ENCODE measurements at regions not wholly inside any gene's neighbourhood (a gene's known extent, or its start where the extent isn't known, plus 50 kb on each side); places are given as distances from the start of the nearest gene placed in this dataset.

DNA sequence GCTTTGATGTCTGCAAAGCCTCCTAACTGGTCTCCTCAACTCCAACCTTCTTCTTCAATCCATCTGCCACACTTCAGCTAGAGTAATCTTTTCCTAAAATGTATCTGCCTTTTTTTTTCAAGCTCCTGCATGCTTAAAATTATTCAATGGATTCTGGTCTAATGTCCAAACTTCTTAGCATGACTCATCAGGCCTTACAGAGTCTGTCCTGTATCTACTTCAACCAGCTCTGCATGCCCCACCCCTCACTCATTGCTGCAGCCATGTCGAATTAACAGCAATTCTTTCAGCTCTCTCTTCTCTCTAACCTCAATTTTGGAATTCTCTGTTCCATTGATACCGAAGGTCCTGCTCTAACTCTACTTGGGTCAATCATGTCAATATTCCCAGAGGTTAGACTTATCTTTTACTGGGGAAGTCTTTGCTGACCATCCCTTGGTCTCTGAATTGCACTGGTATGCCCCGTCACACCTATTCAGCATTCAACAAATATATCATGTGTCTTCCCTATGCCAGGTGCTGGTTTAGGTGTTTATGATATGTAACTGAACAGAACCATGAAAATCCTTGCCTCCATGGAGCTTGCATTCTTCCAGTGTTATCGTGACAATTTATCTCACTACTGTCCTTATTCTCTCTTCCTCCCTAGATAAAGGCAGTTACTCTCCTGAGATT, 88.5 kb upstream of the NANOGP8 start:
- H3K27me3 ChIP-seq: no peaks in the 10 kb centered on the region
- no peak overlapping the region for H3K4me3 ChIP-seq
- no peak overlapping the region for H3K27ac ChIP-seq
- intact Hi-C loops (cut with DNase I): no loop called here
- no peaks in the 10 kb centered on the region for H3K36me3 ChIP-seq
- ATAC-seq (no peak), DNase-seq (no peak)
- H3K4me1 ChIP-seq: no peaks in the 10 kb centered on the region
- H3K9me3 ChIP-seq: no peaks in the 10 kb centered on the region
- TF ChIP-seq, protein P1, sequence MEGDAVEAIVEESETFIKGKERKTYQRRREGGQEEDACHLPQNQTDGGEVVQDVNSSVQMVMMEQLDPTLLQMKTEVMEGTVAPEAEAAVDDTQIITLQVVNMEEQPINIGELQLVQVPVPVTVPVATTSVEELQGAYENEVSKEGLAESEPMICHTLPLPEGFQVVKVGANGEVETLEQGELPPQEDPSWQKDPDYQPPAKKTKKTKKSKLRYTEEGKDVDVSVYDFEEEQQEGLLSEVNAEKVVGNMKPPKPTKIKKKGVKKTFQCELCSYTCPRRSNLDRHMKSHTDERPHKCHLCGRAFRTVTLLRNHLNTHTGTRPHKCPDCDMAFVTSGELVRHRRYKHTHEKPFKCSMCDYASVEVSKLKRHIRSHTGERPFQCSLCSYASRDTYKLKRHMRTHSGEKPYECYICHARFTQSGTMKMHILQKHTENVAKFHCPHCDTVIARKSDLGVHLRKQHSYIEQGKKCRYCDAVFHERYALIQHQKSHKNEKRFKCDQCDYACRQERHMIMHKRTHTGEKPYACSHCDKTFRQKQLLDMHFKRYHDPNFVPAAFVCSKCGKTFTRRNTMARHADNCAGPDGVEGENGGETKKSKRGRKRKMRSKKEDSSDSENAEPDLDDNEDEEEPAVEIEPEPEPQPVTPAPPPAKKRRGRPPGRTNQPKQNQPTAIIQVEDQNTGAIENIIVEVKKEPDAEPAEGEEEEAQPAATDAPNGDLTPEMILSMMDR (IDR thresholded peaks at IDR 0.05): no peak

DNA sequence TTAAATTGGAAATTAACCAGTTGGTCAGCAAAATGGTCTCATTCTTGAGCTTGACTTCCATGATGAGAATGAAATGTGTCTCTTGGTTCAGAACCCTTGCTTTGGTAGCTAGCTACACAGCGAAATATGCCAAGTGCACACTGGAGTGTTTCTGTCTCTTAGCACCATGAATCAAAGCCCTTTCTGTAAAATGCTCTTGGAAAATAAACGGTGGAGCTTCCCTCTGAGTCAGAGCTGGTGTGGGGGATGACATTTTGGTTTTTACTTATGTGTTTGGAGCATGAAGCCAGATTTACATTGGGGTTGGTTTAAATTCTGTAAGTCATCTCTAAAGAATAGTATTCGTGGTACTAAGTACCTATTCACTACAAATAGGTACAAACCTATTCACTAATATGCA, 85.1 kb upstream of the NANOGP8 start:
- no peak for ATAC-seq
- Histone ChIP-seq H3K4me3 (no peak overlapping the region), H3K27me3 (no peaks in the 10 kb centered on the region), H3K27ac (no peak overlapping the region), H3K36me3 (no peaks in the 10 kb centered on the region), H3K4me1 (no peaks in the 10 kb centered on the region), H3K9me3 (no peaks in the 10 kb centered on the region)
- intact Hi-C loops (cut with DNase I): no loop called here
- DNase-seq: no peak
- TF ChIP-seq, protein P1 (IDR thresholded peaks at IDR 0.05): no peak

DNA sequence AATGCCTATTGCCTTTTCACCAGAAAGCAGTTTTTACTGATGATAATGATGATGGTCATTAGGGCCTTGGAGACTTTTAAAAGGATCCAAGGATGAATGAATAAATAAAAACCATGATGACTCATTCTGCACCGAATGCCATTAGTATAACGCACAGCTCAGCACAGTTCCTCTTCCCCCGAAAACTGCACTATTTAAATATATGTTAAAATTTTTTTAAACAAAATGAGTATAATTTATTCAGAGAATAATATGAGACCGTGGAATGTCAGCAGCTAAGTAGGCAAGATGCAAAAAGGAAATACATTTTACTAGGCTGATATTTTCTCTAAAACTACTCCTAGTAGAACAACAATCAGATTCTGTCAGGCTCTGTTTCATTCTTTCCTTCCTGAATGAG, 83.4 kb upstream of the NANOGP8 start:
- Histone ChIP-seq H3K4me1 (no peaks in the 10 kb centered on the region), H3K4me3 (no peak overlapping the region), H3K9me3 (no peaks in the 10 kb centered on the region), H3K36me3 (no peaks in the 10 kb centered on the region), H3K27ac (peak overlapping the region in 1 of 2 donors; percentile 8), H3K27me3 (no peaks in the 10 kb centered on the region)
- DNase-seq (no peak), ATAC-seq (no peak)
- TF ChIP-seq, protein P1 (IDR thresholded peaks at IDR 0.05): no peak
- intact Hi-C loops (cut with DNase I): no loop called here

DNA sequence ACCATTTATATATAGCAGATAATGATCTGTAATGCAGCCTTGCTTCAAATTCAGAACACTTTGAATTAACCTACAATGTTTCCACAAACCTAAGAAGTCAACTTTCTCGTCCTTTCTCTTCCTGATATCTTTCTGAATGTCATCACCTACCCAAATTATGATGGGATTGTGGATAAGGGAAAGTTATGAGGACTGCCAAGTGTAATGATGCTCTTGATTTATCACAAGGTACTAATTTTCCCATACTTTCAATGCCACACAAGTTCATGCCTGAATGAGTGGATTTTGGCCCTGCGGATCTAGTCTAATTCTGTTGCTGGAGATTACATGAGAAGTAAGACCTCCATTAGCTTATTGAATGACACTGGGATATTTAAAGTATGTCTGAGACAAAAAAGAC, 82.6 kb upstream of the NANOGP8 start:
- H3K27ac ChIP-seq: no peak overlapping the region
- intact Hi-C loops (cut with DNase I): no loop called here
- no peak for DNase-seq
- no peaks in the 10 kb centered on the region for H3K9me3 ChIP-seq
- H3K4me3 ChIP-seq: no peak overlapping the region
- H3K27me3 ChIP-seq: no peaks in the 10 kb centered on the region
- no peak for ATAC-seq
- TF ChIP-seq, protein P1 (IDR thresholded peaks at IDR 0.05): no peak
- H3K36me3 ChIP-seq: no peaks in the 10 kb centered on the region
- no peaks in the 10 kb centered on the region for H3K4me1 ChIP-seq

DNA sequence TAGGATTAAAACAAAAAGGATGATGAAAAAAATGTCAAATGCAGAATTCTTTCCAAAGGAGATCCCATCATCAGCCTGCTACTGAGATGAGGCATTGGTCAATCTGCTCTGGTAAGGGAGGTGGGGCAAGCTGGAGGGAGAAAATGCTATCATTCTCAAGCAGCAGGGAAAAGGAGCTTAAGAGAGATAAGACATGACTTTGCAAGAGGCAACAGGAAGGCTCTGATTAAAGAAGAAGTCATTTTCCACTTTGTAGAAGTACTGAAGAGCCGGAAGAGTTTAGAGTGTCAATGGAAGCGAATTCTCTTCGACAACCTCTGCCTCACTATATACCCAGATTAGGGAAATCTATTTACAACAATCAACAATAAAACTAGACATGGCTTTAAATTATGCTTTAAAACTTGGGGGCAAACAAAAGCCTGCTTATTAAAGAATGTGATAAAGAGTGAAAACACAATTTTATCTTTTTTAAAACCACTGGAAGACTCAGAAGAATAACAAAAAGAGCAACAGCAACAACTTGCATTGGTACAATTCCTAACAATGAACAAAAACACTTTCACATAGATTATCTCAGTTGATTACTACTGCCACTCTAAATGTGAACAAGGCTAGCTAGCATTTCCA, 81.8 kb upstream of the NANOGP8 start:
- Histone ChIP-seq H3K36me3 (no peaks in the 10 kb centered on the region), H3K27ac (no peak overlapping the region), H3K4me1 (no peaks in the 10 kb centered on the region), H3K27me3 (no peaks in the 10 kb centered on the region), H3K9me3 (no peaks in the 10 kb centered on the region), H3K4me3 (no peak overlapping the region)
- ATAC-seq (no peak), DNase-seq (no peak)
- TF ChIP-seq, protein P1 (IDR thresholded peaks at IDR 0.05): no peak
- intact Hi-C loops (cut with DNase I): no loop called here

Data from left lung (tissue), 4 donors.